Stimulated activated CD4-positive, alpha-beta T cell treated with anti-CD3 and anti-CD28 coated beads, TNF-alpha, amount 100 ng/mL, for 1 hour (primary cell): ENCODE measurements at regions not wholly inside any gene's neighbourhood (a gene's known extent, or its start where the extent isn't known, plus 50 kb on each side); places are given as distances from the start of the nearest gene placed in this dataset.
"Not testable (repeated sequence)": the region's sequence is repeated elsewhere in the genome, so short reads cannot be mapped to it uniquely, and the experiment has no call there.

Source experiments
- DNase-seq, 3 donors: peaks; one replicate each; pipeline ENCODE4 v3.0.0-alpha.2; 2020; ENCODE audit warnings: low read depth in 3 of 3, low spot score in 1 of 3

- DNase-seq, result no peak
Observed at GRCh38 chr5:152607401-152608160, 202.5 kb upstream of the NMUR2 start.

GRCh38 chr5:152608458-152608857, 203.4 kb upstream of the NMUR2 start:
- no peak for DNase-seq

DNA sequence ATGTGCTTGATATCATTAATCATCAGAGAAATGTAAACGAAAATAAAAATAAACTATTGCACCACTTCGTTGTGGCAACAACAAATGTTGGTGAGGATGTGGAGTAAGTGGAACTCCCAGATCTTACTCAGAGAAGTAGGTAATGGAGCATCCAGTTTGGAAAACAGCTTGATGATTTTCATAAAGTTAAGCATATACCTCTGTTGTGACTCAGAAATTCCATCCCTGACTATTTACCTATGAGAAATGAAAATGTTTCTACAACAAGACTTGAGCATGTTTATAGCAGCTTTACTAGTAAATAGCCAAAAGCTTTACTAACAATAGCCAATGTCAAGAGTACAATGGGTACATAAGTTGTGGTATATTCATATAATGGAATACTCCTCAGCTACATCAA, 214.7 kb upstream of the NMUR2 start:
- DNase-seq, result no peak

- no peak for DNase-seq
Observed at GRCh38 chr5:152622628-152623027, 217.5 kb upstream of the NMUR2 start.

DNA sequence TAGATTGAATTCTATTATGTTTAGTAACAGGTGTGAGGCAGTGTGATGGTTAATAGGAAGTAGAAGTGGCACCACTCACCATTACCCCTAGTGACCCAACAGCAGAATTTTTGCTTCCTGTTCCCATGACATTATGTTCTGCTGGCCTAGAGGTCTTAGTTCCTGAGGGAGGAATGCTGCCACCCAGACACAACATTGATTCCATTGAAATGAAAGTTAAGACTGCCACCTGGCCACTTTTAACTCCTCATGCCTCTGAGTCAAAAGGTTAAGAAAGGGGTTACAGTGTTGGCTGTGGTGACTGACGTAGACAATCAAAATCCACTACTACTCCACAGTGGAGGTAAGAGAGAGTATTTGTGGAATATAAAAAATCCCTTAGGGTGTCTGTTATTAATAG, 218.9 kb upstream of the NMUR2 start:
- no peak for DNase-seq

GRCh38 chr5:152625696-152626095, 220.6 kb upstream of the NMUR2 start:
- DNase-seq, result no peak

DNA sequence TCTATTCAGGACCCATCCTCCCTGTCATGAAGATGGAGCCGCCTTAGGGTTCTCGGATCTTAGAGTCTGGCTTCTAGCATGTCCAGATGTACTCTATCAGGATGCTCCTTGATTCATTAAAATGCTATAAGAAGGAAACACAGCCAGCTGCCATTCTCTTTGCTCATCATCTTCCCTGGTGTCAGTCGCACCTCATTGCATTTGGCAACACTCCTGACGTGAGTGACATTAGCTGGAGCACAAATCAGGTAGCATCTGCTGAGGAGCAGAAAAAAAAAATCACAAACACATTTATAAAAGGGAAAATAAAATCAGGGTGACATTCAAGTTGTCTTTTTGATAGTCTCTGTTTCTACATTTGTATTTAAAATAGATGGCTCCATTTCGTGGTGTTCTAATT, 226.1 kb upstream of the NMUR2 start:
- no peak for DNase-seq

GRCh38 chr5:152632360-152632759, 227.3 kb upstream of the NMUR2 start:
- no peak for DNase-seq

DNA sequence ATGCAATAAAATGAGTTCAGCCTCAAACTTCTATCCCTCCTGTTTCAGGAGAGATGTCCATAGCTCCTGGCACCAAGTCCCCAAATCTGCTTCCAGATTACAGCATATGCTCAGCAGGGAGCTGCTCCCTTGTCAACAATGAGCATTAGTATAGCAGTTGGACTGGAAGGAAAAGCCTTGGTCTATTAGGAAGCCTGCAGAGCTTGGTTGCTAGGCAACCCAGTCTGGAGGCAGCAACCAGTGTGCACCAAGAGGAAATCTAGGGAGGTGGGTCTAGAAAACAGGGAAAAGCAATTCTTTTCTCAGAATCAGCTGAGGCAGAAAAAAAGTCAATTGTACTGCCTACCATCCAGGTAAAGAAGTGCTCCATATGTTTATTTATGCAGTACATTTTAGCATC, 229.5 kb upstream of the NMUR2 start:
- no peak for DNase-seq

- no peak for DNase-seq
Observed at GRCh38 chr5:152638996-152639552, 234.0 kb upstream of the NMUR2 start.

DNA sequence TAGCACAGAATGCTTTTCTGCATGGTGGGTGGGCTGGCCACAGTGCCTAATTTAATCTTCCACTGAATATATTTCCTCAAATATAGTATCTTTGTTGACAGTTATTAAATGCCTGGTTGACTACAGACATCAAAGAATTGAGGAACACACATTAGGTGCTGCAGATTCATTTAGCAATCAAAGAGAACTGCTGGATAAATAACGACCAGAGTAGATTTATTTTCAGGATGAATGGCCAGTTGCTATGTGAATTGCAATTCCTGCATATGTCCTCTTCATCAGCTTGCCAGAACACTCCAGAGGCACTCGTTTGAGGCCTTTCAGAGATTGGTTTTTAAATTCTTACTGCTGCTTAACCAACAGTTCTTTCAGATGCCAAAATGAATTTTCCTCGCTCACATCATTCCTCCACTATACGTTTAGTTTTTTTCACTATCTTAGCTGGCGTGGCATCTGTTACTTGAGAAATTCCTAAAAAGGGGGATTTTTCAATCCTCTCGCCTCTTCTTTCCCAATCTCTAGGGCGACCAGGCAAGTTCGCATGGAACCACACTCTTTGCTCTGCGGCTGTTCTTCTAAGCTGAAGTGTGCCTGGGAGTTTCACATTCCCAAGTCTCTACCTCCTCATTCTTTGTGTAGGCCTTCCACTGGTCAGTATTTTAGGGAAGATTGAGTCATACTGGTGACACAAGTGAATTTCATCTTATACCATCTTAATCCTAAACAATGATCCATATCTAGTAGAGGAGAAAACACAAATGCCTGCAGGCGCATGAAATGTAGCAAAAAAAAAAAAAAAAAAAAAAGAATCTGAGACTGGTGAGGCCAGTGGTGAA, 237.1 kb upstream of the NMUR2 start:
- no peak for DNase-seq

DNA sequence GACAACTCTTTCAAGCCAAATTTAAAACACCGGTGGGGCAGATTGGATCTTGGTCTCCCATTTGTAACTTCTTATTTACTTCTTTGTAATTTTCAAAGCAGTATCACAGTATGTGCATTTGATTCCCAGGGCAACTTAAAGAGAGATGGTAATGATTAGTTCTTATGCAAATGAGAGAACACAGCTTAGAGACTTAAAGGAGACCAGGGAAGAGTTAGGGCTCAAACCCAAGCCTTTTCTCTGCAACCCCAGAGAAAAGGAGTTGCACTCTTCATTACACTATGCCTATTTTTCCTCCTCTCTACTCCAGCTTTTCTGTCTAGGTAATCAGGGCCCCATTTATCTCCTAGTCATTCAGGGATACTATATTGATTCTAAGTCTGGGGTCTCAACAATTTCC, 237.8 kb upstream of the NMUR2 start:
- no peak for DNase-seq

DNA sequence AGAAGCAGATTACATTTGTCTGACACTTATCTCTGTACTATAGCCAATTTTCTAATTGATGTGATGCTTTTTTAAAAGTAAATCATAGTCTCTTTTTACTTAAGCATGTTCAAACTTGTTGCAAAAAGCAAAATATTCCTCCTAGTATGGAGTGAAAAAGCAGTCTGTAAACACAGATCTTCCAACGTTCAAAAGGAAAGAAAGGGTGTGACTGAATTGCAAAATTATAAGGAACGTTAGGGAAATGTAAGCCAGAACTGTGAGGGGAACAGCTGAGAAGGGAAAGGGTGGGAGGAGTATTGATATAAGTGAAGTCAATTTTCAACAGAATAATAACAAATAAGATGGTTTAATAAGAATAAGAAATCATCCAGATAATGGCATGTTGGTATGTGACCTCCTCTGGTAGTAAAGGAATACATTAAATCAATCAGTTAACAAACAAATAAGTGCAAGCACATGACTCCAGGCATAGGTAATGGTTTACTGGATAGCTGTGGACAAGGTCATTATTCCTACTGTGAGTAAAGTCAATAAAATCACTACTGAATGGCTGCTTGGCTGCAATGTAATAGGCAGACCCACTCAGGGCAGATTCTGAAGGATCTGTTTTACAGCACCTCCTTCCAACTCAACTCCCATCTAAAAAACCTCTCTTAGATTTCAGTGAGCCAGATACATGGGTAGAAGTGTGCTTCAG, 239.1 kb upstream of the NMUR2 start:
- DNase-seq, result no peak

GRCh38 chr5:152649609-152650008, 244.5 kb upstream of the NMUR2 start:
- DNase-seq, result no peak

DNA sequence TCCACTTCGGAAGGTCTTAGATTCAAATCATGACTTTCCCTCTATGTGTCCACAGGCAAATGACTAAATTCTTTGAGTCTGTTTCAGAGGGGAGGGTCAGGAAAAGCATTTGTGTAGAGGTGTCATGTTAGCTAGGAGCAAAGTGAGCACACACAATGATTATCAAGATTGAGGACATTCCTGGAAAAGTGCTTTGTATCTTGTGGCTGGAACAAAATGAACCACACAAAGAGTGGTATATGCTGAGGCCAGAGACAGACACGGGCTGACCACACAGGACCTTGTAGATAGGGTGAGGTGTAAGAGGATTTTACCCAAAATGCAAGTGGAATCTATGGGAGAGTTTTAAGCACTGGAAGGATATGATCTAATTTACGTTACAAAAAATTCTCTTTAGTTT, 245.3 kb upstream of the NMUR2 start:
- DNase-seq, result no peak

GRCh38 chr5:152659470-152659869, 254.4 kb upstream of the NMUR2 start:
- DNase-seq, result not testable (repeated sequence)

DNA sequence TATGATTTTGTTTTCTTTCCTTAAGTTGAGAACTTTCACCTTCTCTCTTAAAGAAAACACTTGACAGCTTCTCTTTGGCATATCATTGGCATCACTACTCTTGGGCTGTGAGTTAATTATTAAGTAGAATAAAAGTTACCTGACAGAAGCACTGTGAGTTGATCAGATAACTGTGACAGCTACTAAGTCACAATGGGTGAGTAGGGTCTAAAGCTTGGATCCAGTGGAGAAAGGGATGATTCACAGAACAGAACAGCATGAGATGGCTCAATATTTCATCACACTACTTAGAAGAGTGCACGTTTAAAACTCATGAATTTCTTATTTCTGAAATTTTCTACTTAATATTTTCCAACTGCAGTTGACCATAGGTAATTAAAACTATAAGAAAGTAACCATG, 268.5 kb upstream of the NMUR2 start:
- DNase-seq, result no peak

DNA sequence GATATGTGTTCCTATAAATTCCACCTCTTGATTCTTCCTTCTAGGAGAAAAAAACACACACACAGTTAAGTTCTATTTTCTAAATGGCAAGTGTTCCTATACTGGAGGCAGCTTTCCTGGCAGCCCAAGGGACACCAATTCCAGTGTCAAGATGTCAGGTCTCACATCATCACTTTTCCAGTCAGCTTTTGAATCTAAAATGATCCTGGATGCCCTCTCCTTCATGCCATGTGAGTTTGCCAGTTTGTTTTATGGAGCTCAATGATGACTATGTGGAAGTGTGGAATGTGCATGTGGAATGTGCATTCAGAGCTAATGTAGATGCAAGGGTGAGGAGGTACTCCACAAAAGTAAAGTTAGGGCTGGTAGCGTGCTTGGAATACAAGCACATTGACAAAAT, 269.3 kb upstream of the NMUR2 start:
- no peak for DNase-seq

DNA sequence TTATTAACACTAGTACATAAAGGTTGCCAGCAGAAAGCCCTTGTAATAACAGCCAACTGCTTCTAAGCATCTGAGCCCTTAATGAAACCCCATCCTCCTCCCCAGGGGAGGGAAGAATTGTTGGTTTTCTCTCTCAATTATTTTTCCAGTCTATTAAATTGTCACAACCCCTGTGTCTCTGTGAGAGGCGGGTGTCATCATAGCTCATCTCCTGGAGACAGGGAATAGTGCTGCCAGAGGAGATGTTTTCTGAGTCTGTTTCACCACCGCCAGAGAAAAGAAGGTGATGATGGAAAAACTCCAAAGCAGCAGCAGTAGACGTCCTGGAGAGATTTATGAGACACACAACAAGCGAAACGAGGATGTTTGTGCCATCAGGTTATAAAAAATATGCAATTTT, 271.1 kb upstream of the NMUR2 start:
- DNase-seq, result no peak

GRCh38 chr5:152683205-152683604, 278.1 kb upstream of the NMUR2 start:
- no peak for DNase-seq

DNA sequence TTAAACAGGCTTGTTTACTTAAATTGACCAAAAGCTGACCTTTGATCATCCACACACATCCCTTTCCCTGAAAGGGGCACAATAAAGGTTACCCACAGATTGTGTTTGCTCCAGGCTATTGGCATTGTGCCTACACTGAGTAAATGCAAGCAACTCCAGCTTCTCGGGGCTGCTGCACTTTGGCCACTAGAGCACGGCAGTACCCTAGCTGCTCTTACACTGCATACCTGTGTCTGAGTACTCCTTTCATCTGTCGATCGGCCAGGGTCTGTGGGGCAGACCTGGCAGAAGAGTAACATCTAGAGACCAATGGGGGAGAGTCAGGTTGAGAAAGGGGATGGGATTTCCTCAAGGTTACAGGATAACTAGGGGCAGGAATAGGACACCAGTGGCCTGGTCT, 281.9 kb upstream of the NMUR2 start:
- no peak for DNase-seq
